GM19351 (cell line): ENCODE measurements at regions not wholly inside any gene's neighbourhood (a gene's known extent, or its start where the extent isn't known, plus 50 kb on each side); places are given as distances from the start of the nearest gene placed in this dataset.
"Not testable (repeated sequence)": the region's sequence is repeated elsewhere in the genome, so short reads cannot be mapped to it uniquely, and the experiment has no call there.

Experiments used
- ATAC-seq: cut with Tn5 transposase; IDR thresholded peaks from one replicate; pipeline ENCODE4 v1.9.1; 2021; ENCODE audit warnings: mild to moderate bottlenecking, moderate library complexity; ENCODE audit not compliant: unreplicated experiment

DNA sequence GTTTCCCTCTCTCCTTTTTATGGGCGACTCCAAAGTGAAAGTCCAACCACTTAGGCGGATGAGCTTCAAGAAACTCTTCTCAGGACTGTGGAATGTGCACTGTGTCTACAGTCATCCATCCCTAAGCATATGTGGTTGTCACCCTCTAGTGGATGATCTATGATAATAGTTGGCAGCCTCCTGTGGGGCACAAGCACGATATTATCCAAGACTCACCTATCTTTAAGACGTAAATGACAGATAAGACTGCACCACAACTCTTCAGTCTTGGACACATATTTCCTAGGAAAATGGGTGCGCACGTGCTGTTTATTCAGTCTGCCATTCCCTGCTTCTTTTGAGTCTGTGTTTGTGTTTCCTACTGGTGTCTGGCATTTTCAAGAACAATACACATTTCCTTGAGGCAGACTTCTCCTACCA is 145.5 kb upstream of the CTAGE1 start:
- peak; percentile 92 for ATAC-seq

DNA sequence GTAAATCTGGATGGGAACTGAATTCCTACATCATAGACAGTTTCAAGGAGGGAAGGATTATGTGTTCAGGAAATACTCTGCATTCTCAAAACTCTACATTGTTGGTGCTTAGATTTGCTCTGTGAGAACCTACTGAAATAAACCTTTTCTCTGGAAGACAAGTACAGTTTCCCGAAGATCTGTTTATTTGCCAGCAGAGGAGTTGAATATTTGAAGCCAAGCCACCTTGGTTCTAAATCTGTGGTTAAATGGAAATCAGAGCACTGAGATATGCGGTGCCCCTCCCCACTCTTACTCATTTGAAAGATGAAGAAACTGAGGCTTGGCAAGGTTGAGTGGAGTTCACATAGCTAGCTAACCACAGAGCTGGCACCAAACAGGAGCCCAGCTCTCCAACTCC is 146.3 kb upstream of the CTAGE1 start:
- no peak for ATAC-seq

DNA sequence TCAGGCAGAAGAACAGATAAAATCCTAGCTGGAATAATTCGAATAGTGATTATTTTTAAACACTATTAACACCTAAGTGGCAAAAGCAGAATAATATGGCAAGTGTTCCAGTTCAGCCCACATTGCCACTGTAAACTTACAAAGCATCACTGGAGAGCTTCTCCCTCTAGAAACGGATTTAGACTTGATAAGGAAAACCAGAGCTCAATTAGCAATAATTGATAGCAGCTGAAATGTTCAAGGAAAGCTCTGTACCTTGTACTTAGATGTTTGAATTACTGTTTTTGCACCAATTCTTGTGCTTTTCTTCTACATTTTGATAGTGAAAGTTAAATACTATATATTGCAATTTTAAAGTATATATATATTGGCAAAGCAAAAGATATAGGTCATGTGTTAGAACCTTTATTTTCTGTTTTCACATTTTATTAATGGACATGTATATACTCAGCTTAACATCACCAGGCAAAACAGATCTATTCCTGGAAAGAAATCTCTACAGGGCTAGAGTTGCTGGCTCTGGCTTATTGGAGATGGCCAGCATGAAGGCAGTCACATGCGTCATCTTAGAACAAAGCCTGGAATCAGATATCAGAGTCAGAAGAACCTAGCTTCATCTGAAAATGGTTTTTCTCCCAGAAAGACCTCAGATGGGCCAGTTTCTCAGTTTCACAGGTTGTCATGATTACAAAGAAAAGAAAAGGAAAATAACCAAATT is 149.1 kb upstream of the CTAGE1 start:
- no peak for ATAC-seq

DNA sequence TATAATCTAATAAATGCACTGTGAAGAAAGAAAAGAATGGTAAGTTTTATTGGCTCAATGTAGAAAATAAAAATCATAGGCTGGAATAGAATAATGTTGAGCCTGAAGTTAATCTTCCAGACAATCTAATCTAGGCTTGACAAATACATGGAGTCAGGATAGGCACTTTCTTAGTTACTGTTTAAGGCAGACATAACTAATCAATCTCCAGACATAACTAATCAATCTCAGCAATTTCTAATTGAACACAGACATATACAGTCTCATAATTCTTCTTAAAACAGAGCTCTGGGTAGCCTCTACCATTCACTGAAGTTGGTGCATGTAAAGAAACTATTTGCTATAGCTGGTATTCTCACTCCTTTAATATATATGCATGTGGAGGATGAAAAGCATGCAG is 150.1 kb upstream of the CTAGE1 start:
- ATAC-seq: no peak

DNA sequence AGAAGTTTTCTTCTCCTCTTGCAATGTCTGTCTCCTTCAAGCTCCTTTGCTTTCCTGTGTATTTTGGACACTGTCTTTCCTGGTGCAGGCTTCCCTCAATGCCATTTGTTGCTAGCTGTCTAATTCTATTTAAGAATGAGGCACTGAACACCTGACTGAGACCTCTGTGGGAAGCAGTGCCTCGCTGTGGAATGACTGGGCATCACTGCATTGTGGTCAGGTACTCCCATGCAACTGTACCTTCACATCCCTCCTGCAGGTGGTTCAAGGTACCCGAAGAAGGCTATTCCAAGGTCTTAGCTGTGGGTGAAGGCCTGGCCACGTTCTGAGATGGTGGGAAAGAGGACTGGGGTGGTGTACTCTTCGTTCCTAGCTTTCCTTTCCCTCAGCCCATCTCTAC is 152.8 kb upstream of the CTAGE1 start:
- ATAC-seq: no peak

DNA sequence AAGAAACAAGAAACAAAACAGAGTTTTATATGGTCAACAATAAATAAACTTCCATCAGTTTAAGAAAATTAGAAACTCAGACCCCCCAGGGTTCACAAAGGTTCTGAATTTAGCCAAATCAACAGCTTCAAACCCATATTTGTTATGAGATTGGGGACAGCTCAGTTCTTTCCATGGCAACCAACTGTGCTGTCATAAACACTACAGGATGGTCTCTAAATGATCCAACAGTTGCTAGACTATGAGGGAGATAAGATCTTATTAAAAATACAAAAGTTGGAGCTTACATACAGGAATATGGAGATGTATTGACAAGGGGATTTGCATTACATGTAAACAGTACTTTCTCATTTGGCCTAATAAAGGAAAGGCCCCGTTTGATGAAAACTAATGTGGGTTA is 154.6 kb upstream of the CTAGE1 start:
- ATAC-seq: no peak

DNA sequence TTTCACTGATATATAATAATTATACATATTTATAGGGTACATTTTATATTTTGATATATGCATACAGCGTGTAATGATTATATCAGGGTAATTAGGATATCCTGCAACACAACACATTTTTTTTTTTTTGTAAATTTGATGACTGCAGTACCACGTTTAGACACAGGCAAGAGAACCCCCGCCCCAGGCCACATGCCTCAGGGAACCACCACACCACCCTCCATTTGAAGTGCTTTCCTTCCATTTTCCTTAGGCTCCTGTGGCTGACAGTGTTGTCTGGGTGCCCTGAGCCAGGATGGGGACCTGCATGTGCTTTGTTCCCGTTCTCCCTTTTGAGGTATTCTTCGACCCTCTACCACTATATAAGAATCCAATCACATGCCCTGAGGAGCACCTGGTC is 161.6 kb upstream of the CTAGE1 start:
- no peak for ATAC-seq

DNA sequence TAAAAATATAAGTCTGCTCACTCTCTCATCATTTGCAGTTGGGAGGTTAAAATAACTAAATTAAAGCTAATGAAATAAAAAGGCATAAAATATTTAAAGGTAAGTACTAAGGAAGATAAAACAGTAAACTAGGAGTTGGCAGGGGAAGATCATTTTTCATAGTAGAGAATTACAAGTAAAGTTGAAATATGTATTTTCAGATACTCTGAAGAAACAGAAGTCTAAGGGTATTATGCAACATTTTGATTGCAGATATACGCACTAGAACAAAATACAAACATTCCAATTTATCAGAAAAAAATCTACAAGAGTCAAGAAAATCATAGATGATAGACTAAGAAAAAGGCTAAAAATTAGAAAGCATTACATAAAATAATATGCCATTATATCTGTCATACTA is 167.6 kb upstream of the CTAGE1 start:
- ATAC-seq: no peak

DNA sequence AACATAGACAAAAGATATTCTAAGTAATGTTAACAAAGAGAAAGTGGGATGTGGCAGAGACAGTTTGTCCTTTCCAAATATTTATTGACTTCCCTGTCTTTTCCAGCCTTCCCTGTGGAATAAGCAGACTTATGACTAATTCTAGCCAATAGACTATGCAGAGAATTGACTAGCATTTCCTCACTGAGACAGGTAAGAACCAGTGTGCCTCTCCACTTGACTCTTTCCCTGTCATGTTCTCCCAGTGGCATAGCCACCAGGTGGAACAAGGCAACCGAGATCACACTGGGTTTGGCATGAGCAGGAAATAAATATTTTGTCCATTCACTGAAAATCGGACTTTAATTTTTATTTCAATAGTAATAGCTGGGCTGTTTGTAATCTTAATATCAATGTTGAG is 168.1 kb upstream of the CTAGE1 start:
- no peak for ATAC-seq

DNA sequence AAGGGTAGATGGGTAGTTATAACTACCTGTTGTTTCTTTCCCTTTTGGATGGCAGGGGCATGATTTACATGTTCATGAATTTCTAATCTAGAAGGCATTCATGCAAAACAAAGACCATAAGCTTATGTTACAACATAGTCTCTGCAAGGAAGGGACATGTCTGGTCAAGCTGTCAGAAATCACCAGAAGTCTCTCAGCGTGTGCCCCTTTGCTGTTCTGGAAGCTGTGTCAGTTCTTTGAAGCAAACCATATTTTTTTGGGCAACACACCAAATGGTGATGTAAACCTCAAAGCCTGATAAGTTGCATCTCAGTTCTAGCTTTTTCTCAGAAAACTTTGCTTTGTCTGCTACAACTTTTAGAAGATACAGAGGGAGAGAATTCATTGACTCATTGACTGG is 173.5 kb upstream of the CTAGE1 start:
- no peak for ATAC-seq

DNA sequence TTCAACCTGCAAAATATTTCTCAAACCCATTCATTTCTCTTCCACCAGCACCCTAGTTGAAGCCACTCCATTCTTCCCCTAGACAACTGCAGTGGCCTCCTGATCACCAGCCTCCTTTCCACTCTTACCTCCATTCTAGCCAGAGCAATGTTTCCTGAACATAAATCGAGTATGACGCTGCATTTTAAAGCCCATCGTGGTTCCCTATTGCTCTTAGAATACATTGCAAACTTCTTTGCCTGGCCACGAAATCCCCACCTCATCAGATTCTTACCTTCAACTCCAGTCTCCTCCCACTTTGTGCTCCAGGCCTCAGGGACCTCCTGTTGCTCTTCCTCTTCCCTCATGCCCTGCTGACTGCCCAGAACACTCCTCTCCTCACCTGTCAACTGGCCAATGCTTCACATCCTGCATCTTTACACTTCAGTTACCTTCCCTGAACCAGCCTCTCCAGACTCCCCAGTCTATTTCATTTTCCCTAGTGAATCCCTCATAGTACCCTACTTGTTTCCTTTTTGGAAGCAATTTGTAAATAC is 176.5 kb upstream of the CTAGE1 start:
- ATAC-seq: no peak

DNA sequence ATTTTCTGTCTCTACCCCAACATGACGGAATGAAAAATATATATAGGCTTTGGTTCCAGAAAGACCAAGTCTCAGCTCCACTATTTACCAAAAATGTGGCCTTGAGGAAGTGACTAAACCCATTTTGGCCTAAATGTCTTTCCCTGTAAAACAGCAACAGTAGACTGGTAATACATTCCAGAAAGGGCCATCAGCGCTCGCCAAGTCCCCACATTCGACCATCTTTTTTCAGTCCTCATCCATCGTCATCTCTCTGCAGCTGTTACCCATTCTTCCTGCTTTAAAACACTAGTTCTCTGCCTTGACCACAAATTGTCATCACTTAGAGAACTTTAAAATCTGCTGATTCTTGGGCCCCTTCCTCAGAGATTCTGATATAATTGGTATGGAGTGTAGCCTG is 183.8 kb upstream of the CTAGE1 start:
- ATAC-seq: no peak

DNA sequence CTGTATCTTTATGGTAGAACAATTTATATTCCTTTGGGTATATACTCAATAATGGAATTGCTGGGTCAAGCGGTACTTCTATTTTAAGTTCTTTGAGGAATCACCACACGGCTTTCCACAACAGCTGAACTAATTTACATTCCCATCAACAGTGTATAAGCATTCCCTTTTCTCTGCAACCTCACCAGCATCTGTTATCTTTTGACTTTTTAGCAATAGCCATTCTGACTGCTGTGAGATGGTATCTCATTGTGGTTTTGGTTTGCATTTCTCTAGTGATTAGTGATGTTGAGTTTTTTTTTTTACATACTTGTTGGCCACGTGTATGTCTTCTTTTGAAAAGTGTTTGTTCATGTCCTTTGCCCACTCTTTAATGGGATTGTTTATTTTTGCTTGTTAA is 184.7 kb upstream of the CTAGE1 start:
- not testable (repeated sequence) for ATAC-seq

DNA sequence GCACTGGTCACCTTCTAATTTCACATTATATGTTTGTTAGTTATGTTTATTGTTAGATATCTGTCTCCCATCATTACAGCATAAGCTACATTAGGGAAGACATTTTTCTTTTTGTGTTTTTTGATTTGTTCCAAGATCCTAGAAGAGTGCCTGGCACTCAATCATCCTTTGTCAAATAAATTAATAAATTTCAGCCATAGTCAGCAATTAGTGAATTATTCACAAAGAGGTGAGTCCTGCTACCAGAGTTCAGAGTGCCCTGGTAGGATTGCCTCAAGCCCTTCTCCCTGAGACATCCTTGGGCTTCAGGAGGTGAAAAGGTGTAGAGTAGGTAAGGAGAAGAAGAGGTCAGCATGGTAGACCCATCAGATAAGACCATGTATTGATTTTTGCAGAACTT is 186.2 kb upstream of the CTAGE1 start:
- ATAC-seq: no peak

DNA sequence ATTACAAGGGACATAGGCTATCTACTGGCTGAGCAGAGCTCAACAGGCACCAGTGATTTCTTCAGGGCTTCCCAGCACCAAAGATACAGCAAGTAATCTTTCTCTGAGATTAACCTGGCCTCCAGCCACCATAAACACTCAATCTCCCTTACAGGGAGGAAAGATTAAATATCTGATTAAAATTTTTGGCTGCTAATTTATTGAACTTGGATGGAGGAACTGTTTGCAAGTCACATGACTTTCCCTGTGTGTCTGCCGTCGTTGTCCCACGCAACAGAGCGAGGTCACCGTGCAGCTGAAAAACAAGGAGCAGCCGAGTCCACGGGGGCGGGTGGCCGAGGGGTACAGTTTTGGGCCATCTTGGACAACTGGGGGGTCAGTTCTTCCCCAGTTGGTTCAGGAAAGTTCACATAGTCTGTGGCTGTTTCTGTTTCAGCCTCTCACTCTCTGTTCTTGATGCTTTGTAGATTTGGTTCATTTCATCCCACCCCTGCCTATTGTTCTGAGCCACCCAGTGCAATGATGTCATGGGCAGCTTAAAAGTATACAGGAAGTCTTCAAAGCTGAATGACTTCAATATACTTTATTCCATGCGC is 186.8 kb upstream of the CTAGE1 start:
- no peak for ATAC-seq

DNA sequence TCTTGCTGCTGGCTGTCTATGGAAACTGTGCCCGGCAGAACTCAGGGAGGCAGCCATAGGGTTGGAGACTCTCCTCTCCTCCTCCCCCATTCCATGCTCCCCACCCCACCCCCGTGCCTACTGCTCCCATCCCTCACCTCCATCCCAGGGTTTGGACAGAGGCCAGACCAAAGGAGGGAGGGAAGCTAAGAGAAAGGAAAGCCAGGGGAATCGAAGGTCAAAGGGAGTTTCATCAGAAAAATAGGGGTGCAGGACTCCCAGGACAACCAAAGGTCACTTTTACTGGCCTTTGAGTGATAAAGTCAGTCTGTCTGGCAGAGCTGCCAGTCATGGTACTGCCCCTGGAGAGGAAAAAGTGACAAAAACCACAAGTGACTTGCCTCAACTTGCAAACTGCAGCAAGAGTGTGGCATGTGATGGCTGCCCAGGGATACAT is 187.3 kb upstream of the CTAGE1 start:
- ATAC-seq: no peak

DNA sequence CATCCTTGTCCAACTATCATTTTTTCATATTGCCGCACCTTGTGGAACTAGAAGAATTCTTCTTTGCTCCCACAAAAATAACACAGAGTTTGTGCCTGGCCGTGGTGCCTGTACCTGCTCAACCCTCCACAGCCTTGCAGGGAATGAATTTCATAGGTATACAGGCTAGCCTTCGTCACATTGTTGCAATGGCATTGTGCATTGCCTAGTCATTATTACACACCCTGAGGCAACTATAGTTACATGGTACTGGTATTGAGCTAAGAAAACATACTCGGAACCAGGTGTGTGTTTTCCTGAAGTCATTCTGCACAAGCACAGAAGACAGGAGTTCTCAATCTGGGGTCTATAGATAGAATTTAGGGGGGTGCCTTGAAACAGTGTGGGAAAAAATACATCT is 188.0 kb upstream of the CTAGE1 start:
- ATAC-seq: no peak

DNA sequence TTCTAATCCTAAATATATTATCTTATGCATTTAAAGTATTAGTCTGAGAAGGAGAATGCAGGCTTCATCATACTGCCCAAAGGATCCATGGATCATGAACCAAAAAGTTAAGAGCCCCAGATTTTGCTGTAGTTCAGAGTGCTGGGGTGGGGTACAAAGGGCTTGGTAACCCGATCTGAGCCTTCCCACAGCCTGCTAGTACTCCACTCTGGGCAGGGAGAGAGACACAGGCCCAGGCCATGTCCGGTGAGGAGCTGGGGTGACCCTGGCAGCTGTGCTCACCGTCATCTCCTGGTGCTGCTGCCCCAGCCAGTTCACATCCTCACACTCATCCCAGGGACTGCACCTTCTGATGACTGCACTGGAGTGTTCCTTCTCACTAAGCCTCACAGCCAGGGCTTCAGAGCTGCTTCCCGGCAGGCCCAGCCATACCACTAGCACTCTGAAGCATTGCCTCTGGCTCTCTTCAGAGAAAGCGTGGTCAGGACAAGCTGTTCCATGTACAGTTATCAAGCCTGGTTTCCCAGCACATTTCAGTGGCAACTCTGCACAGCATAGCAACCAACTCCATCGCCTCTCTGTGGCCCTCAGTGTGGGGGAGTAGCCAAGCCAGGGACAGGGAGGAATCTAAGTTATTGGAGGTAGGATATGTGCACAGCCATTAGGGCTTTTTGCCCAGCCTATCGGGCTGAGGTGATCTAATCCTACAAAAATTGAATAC is 189.0 kb upstream of the CTAGE1 start:
- ATAC-seq: no peak

DNA sequence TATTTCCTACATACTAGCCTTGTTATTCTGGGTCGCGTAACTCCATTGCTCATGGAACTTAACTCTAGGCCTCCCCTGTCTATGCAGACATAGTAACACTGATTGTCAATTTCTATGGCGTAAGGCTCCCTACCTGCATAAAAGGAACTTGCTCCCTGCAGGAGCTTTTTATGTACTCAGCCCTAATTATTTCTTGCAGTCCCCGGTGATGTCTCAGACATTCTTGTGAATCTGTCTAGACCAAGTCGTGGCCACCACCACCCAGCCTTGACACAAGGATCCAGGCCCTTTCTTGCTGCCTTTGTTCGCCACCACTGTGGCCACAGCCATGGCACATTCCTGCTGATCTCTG is 189.5 kb upstream of the CTAGE1 start:
- ATAC-seq: no peak

DNA sequence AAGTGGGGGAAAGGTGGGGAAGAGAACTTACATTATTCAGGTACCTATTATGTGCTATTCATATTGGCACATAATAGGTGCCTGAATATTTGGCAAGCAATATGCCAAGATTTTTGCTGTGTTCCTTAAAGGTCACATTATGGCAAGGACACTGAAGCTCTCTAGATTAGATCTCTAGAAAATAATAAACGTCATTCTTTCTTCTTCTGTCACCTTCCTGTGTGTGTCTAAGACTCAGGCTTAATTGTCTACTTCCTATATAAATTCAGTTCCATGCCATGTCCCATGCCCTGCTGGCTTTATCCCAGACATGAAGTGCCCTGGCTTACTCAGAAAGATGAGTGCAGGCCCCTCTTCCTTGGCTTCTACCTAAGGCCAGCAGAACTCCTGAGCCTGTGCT is 191.1 kb upstream of the CTAGE1 start:
- ATAC-seq: no peak

DNA sequence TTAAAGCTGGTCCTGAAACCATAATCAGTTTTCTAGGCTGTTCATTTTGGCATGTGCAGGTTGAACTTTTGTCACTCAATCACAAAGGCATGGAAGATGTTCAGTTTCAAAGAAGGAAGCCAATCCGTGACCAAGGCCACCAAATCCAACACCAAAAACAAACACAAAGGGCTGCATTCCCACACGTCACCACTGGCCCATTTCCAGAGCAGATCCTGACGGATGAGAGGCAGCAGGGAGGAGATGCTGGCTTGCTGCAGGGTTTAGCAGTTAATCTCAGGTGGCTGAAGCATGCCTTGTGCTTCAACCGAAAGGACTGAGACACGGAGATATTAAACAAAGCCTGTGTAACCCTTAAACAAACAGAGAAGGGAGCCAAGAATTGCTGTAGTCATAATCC is 191.9 kb upstream of the CTAGE1 start:
- no peak for ATAC-seq

DNA sequence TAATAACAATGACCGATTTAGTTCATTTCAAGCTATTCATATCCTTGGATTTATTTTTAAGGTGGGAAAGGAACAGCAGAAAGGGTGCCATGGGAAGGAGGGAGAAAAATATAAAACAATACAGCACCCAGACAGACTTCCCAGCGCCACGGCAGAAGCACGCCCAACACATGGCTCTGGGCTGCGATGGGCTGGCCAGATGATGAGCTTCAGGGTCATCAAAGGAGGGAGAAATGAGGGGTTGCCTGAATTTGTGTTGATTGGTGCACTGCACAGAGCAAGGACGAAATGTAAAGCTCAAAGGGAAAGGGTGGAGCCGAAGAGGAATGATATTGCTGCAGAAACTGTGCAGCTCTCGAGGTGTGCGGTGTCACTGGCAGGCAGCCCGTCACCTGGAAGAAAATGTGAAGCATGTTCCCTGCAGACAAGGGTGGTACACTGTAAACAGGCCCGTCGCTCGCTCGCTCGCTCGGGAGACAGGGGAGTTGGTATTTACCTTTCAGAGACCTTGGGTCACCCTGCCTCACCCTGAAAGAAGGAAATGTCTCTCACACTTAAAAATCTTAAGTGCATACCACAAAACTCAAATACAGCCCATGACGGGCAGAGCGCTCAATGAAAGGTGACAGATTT is 195.5 kb upstream of the CTAGE1 start:
- ATAC-seq: no peak
